ENCODE measurements at regions not wholly inside any gene's neighbourhood (a gene's known extent, or its start where the extent isn't known, plus 50 kb on each side); places are given as distances from the start of the nearest gene placed in this dataset.

GRCh38 chr9:38312406-38312805, 80.1 kb upstream of the ALDH1B1 start:
- no peak for DNase-seq

DNA sequence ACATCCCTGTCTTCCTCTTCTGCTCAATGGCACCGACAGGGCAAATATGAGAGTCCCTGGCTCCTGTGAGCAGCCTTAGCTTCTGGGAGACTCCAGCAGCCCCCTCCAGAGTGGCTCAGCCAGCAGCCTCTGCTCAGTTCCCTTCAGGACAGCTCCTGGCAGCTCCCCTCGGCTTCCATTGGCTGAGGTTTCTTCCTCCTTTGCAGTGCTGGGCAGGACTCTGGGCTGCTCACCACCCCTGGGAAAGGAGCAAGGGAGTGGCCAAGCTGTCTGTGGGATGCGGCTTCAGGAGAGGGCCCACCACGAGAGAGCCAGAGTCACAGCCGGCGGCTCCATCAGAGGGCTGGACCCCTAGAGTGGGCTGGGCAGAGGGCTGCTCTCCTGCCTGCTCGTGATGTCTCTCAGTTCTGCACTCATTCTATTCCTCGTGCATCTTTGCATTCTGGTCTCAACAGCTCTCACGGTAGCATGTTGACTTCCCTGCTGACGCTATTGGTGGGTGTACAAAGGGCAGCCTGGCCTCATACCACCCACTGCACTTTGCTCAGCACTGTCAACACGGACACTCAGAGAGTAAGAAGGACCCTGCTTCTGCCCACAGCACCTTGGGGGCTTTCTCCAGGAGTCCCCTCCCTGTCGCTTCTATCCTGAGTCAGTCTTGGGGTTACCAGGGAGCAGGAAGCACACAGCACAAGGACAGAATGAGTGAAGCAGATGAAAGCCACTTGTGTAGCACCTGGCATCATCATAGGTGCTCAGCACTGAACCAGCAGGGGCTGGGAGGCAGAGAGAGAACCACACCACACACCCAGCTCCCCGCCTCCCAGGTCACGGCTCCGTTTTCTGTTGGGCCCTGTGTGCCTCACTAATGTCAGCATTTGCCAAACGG, 80.9 kb upstream of the ALDH1B1 start:
- no peak for DNase-seq

- no peak for DNase-seq
Observed at GRCh38 chr9:38309324-38310195, 82.9 kb upstream of the ALDH1B1 start.

DNA sequence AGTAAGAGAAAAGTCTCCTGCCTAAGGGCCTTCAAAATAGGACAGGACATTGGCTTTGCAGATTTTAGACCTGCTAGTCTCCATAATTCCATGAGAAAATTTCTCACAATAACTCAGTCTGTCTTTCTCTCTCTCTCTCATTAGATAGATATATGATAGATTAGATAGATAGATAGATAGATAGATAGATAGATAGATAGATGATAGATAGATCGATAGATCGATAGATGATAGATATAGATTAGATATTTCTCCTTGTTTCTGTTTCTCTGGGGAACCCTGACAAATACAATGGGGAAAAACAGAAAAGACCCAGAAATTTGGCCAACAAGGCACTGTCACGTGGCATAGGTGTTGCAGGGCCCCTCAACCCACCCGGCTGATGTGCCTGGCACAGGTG, 84.4 kb upstream of the ALDH1B1 start:
- no peak for DNase-seq

DNA sequence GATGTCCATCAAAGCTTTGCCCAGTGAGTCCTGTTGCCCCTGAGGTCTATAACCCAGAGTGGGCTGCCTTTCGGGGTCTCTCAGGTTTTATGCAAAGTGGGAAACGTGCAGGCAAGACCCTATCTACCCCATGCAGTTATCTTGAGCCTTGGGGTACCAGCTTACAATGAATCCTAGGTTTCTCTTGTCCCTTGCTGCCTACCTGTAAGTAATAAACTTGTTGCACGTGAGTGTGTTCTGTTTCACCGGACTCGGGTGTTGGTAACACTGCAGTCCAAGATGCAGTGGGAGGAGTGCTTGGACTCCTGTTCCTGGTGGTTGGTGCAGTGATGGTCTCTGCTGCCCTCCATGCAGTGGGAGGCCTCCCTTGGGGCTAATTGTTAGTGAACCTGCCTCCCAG, 85.6 kb upstream of the ALDH1B1 start:
- no peak for DNase-seq

DNA sequence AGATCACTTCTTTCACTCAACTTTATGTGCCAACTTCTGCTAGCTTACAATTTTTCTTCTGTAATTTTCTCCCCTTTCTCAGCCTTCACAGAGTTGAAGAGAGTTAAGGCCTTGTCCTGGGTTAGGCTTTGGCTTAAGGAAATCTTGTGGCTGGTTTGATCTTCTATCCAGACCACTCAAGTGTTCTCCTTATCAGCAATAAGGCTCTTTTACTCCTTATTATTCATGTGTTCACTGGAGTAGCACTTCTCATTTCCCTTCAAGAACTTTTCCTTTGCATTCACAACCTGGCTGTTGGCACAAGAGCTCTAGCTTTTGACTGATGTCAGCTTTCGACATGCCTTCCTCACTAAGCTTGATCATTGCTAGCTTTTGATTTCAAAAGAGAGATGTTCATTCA, 86.9 kb upstream of the ALDH1B1 start:
- no peak for DNase-seq

DNA sequence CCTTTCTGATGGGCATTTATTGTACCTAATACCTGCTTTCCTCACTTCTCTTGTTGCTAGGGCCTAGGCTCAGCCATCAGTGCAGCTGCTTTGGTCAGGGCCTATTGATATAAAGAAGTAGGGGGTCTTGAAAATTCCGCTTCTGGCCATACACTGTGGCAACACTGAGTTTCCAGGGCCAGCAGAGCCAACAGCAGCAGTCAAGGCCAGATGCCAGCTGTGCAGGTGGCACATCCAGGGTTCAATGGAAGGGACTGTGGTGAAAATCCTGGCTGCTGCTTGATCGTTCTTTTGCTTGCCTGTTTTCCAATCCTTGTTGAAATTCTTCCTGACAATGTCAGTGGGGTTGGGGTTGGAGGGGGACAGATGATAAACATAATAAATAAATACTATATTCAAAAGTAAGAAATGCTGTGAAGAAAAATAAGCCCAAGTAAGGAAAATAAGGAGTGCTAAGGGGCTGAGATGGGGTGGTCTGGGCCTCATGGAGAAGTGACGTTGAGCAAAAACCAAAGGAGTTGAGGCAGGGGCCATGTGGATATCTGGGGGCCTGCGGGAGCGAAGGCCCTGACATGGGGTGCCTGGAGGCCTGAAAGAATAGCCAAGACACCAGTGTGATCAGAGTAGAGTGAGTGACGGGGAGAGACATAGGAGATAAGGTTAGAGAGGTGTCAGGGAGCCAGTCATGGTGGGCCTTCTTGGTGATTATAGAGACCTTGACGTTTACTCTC, 91.0 kb upstream of the ALDH1B1 start:
- DNase-seq: no peak

DNA sequence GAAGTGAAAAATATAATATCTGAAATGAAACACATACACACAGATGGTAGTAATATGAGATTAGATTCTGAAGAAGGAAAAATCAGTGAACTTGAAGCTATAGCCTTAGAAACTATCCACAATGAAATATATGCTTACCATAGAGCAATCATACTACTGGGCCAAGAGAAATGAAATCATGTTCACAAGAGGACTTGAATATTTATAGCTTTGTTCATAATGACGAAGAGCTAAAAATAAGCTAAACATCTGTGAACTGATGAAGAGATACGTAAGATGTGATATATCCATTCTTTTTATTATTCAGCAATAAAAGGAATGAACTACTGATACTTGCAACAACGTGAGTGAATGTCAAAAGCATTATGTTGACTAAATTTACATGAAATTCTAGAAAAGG, 92.6 kb upstream of the ALDH1B1 start:
- no peak for DNase-seq

DNA sequence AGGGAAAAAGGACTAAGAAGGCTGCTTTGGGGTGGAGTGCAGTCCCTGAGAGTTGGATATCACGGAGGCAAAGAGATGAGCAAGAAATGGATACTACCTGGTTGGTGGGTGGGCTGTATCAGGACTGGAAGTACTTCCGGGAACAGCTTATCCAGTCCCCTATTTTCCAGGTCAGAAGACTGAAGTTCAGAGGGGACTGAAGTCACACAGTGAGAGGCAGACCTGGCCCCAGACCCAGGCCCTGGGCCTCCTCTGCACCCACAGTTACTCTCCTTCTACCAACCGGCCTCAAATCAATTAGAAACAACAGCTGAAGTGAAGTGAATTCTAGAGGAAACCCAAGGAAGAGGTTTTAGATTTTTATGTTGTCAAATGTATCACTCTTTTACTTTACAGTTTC, 93.6 kb upstream of the ALDH1B1 start:
- no peak for DNase-seq

- no peak for DNase-seq
Observed at GRCh38 chr9:38298503-38298902, 94.0 kb upstream of the ALDH1B1 start.

DNA sequence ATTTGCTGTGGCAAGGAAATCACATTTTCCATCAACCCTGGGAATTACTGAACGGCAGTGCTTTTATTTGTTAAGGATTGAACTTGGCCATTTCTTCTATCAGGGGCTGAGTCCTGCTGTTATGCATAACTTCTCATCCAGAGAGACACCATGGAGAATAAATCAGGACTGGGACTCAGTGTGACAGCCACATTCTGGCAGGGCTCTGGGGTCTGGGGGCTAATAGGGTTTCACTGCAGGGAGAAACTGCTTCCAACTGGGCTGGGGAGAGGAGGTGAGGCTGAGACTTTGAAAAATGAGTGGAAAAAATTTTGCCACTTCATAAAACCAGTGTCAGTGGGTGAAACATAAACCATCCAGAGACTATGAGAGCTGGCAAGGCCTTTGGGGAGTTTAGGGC, 95.7 kb upstream of the ALDH1B1 start:
- DNase-seq: no peak

- DNase-seq: no peak
Observed at GRCh38 chr9:38295764-38296163, 96.7 kb upstream of the ALDH1B1 start.

- no peak for DNase-seq
Observed at GRCh38 chr9:38294220-38294960, 98.1 kb upstream of the ALDH1B1 start.

DNA sequence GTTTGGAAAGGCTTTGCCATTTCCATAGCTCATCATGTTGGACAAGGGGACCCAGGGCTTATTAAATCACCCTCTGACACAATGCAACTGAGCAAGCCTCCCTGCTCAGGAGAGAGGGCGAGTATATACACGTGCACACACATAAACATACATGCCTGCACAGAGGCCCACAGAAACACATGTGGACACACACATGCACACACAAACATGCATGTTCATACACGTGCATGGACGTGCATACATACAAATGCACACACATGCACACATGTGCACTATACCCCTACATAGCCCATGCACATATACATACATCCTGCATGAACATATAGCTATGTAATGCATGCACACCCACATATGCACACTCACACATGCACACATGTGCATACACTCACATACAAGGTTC, 99.5 kb upstream of the ALDH1B1 start:
- no peak for DNase-seq

- no peak for DNase-seq
Observed at GRCh38 chr9:38292480-38292879, 100.0 kb upstream of the ALDH1B1 start.

DNA sequence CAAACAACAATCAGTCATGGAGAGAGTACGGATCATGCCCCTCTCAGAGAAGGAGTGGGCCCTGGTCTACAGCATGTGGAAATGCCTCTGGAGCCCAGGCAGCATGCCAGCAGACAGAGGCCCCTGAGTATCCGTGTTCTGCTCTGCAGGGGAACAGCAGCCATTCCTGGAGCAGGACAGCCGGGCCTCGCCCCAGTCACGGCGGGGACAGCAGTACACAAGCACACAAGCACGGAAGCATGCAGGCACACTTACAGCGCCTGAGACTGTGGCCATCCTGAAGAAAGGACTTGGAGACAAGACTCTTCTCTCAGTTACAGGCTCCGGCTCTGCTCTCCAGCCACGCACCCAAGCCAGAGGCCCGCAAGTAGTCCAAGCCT, 102.6 kb upstream of the ALDH1B1 start:
- no peak for DNase-seq

DNA sequence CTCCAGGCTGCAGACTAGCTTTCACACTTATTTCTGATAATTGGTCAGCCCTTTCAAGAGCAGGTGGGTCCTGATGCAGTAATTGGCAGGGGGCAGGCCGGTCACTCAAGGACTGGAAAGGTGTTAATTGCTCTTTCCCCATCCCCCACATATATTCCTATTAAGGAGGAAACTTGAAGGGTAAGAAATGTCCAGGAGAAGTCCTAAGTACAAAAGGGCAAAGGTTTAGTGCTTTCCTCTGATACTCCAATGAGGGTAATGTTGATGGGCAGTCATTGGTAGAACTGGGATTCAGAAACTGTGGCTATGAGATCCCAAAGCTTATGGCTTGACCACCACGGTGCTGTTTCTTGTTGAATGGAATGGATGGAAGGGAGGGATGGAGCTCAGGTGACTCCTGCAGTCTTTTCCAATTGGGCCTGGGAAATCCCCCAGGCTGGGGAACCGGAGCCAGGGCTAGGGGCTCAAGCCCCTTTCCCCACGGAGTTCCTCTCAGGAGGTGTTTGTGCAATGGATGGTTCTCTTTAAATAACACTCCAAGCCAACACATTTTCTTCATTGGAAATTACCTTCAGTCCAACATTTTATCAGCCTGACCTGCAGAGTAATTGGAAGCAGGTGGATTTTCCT, 103.2 kb upstream of the ALDH1B1 start:
- no peak for DNase-seq

DNA sequence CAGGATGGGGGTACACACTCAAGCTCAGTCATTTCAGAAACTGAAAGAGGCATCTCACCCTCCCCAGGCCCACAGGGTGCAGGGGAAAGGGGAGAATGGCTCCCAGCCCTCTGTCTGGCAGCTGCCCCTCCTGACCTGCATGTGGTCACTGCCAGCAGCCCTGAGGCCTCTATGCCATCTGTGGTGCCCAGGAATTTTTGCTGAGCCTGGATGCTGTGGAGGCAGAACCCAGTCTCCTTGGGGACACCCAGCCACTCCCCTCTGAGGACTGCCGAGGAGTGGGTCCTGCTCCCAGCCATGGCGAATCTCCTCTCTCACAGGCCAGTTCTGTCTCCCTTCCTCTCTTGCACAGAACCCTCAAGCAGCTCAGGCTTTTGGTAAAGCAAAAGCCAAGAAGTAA, 104.0 kb upstream of the ALDH1B1 start:
- DNase-seq: no peak

- no peak for DNase-seq
Observed at GRCh38 chr9:38287420-38287985, 105.0 kb upstream of the ALDH1B1 start.

- DNase-seq: no peak
Observed at GRCh38 chr9:38286766-38287165, 105.7 kb upstream of the ALDH1B1 start.

- no peak for DNase-seq
Observed at GRCh38 chr9:38286357-38286756, 106.1 kb upstream of the ALDH1B1 start.

DNA sequence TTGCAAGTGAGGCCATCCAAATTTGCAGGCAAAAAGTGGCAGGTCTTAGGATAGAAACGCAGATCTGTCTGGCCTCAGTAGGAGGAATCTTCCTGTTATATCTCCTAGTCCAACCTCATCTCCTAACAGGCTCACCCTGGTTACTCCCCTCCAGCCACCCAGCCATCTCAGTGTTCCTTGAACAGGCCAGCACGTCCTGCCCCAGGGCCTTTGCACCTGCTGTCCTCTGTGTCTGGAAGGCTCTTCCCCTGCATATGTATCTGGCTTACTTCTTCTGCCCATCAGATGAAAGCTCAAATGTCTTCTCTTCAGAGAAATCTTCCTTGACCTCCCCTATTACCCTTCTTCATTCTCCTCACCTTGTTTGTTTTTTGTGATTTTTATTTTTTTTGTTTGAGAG, 107.3 kb upstream of the ALDH1B1 start:
- no peak for DNase-seq
